ENCODE measurements at regions not wholly inside any gene's neighbourhood (a gene's known extent, or its start where the extent isn't known, plus 50 kb on each side); places are given as distances from the start of the nearest gene placed in this dataset.

DNA sequence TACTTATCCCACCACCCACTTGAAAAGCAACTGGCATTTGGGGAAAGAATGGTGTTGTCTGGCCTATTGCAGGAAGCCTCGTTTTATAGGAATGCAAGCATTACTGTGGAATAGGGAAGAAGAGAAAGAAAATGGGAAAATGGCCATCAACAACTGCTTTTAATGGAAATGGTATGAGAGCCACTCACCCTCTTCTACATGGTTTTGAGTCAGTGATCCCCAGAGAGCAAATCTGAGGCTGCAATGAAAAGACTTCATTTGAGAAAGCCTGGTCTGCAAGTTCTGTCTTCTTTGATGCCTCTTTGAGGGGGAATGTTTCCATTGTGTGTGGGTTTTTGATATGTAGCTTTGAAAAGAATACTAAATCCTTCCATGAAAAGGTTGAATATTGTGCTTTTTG lies 172.3 kb upstream of the HDDC2 start:
- TF ChIP-seq, protein P1, sequence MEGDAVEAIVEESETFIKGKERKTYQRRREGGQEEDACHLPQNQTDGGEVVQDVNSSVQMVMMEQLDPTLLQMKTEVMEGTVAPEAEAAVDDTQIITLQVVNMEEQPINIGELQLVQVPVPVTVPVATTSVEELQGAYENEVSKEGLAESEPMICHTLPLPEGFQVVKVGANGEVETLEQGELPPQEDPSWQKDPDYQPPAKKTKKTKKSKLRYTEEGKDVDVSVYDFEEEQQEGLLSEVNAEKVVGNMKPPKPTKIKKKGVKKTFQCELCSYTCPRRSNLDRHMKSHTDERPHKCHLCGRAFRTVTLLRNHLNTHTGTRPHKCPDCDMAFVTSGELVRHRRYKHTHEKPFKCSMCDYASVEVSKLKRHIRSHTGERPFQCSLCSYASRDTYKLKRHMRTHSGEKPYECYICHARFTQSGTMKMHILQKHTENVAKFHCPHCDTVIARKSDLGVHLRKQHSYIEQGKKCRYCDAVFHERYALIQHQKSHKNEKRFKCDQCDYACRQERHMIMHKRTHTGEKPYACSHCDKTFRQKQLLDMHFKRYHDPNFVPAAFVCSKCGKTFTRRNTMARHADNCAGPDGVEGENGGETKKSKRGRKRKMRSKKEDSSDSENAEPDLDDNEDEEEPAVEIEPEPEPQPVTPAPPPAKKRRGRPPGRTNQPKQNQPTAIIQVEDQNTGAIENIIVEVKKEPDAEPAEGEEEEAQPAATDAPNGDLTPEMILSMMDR (IDR thresholded peaks at IDR 0.05) = no peak
- H3K4me3 ChIP-seq = no peak overlapping the region
- H3K27me3 ChIP-seq (replicated peaks; ENCODE audit: insufficient read depth) = no peaks in the 10 kb centered on the region
- H3K9me3 ChIP-seq = no peaks in the 10 kb centered on the region
- DNase-seq (ENCODE audit: low spot score) (no peak), ATAC-seq (ENCODE audit: insufficient number of reproducible peaks, low FRiP score, low read depth) (no peak)
- H3K27ac ChIP-seq = no peak overlapping the region
- peaks cover 9 to 24% of the 10 kb centered on the region in 2 donors for H3K4me1 ChIP-seq (ENCODE audit: control insufficient read depth in 1 of 2, low read depth in 2 of 2)
- no peaks in the 10 kb centered on the region for H3K36me3 ChIP-seq

- H3K36me3 ChIP-seq = no peaks in the 10 kb centered on the region
- no peaks in the 10 kb centered on the region for H3K9me3 ChIP-seq
- H3K4me3 ChIP-seq = no peak overlapping the region
- peaks cover 9 to 24% of the 10 kb centered on the region in 2 donors for H3K4me1 ChIP-seq (ENCODE audit: control insufficient read depth in 1 of 2, low read depth in 2 of 2)
- no peak for DNase-seq (ENCODE audit: low spot score)
- no peak for ATAC-seq (ENCODE audit: insufficient number of reproducible peaks, low FRiP score, low read depth)
- H3K27ac ChIP-seq = no peak overlapping the region
- H3K27me3 ChIP-seq (replicated peaks; ENCODE audit: insufficient read depth) = no peaks in the 10 kb centered on the region
- TF ChIP-seq, protein P1 (IDR thresholded peaks at IDR 0.05) = no peak
Observed at GRCh38 chr6:125477156-125477555, 175.4 kb upstream of the HDDC2 start.

GRCh38 chr6:125477844-125478243 lies 176.1 kb upstream of the HDDC2 start:
- Histone ChIP-seq H3K36me3 (no peaks in the 10 kb centered on the region), H3K4me1 (ENCODE audit: control insufficient read depth in 1 of 2, low read depth in 2 of 2) (peaks cover 9 to 24% of the 10 kb centered on the region in 2 donors), H3K27me3 (replicated peaks; ENCODE audit: insufficient read depth) (no peaks in the 10 kb centered on the region), H3K9me3 (no peaks in the 10 kb centered on the region), H3K27ac (no peak overlapping the region), H3K4me3 (no peak overlapping the region)
- no peak for DNase-seq (ENCODE audit: low spot score)
- ATAC-seq (ENCODE audit: insufficient number of reproducible peaks, low FRiP score, low read depth) = no peak
- TF ChIP-seq, protein P1 (IDR thresholded peaks at IDR 0.05) = no peak

- ATAC-seq (ENCODE audit: insufficient number of reproducible peaks, low FRiP score, low read depth) = no peak
Observed at GRCh38 chr6:125480146-125480545, 178.4 kb upstream of the HDDC2 start.

GRCh38 chr6:125480571-125480970 lies 178.8 kb upstream of the HDDC2 start:
- no peak overlapping the region for H3K27ac ChIP-seq
- ATAC-seq (ENCODE audit: insufficient number of reproducible peaks, low FRiP score, low read depth) = no peak
- no peak overlapping the region for H3K4me3 ChIP-seq
- H3K4me1 ChIP-seq (ENCODE audit: control insufficient read depth in 1 of 2, low read depth in 2 of 2) = peaks cover 3 to 17% of the 10 kb centered on the region in 2 donors
- TF ChIP-seq, protein P1 (IDR thresholded peaks at IDR 0.05) = no peak
- H3K9me3 ChIP-seq = no peaks in the 10 kb centered on the region
- H3K27me3 ChIP-seq (replicated peaks; ENCODE audit: insufficient read depth) = no peaks in the 10 kb centered on the region
- no peaks in the 10 kb centered on the region for H3K36me3 ChIP-seq
- DNase-seq (ENCODE audit: low spot score) = no peak

More at GRCh38 chr6:125480146-125480545, 178.4 kb upstream of the HDDC2 start:
- TF ChIP-seq, protein P1 (IDR thresholded peaks at IDR 0.05) = no peak
- H3K27ac ChIP-seq = no peak overlapping the region
- no peaks in the 10 kb centered on the region for H3K36me3 ChIP-seq
- H3K27me3 ChIP-seq (replicated peaks; ENCODE audit: insufficient read depth) = no peaks in the 10 kb centered on the region
- DNase-seq (ENCODE audit: low spot score) = no peak
- H3K4me3 ChIP-seq = no peak overlapping the region
- H3K4me1 ChIP-seq (ENCODE audit: control insufficient read depth in 1 of 2, low read depth in 2 of 2) = peaks cover 3 to 17% of the 10 kb centered on the region in 2 donors
- no peaks in the 10 kb centered on the region for H3K9me3 ChIP-seq

All from thoracic aorta (tissue), 2 donors.